CD14-positive monocyte (primary cell): ENCODE measurements at regions not wholly inside any gene's neighbourhood (a gene's known extent, or its start where the extent isn't known, plus 50 kb on each side); places are given as distances from the start of the nearest gene placed in this dataset.

Source experiments
- DNase-seq, 3 donors: peaks; one replicate each; pipeline ENCODE4 v3.0.0-alpha.2; 2011 to 2022
- H2AFZ ChIP-seq: 2 replicates; pipeline ENCODE4 v1.6.0; 2012; ENCODE audit warnings: mild to moderate bottlenecking, low read depth, low read length, inconsistent platforms; ENCODE audit not compliant: insufficient read depth, poor library complexity, severe bottlenecking
- H3K27ac ChIP-seq, 2 donors: 1 replicate in 1 of 2; 2 replicates in 1 of 2; pipeline ENCODE4 v1.5.1; 2012 to 2013; ENCODE audit warnings: low read length in 2 of 2, control low read depth in 1 of 2, inconsistent platforms in 1 of 2, low read depth in 1 of 2, mild to moderate bottlenecking in 1 of 2
- H3K27me3 ChIP-seq, 2 donors: one replicate each; pipeline versions ENCODE4 v1.6.0 to v1.6.1; 2011 to 2013; ENCODE audit warnings: low read length in 2 of 2; ENCODE audit not compliant: control insufficient read depth in 2 of 2, insufficient read depth in 2 of 2
- H3K36me3 ChIP-seq, 2 donors: replicated peaks in 1 of 2; 1 replicate in 1 of 2; 2 replicates in 1 of 2; pipeline versions ENCODE4 v1.5.1 to v1.6.1; 2012 to 2013; ENCODE audit warnings: low read length in 2 of 2, control low read depth in 1 of 2, inconsistent platforms in 1 of 2, mild to moderate bottlenecking in 1 of 2; ENCODE audit not compliant: insufficient read depth in 2 of 2, control insufficient read depth in 1 of 2
- H3K4me1 ChIP-seq, 2 donors: 1 replicate in 1 of 2; 2 replicates in 1 of 2; pipeline versions ENCODE4 v1.5.1 to v1.6.1; 2012 to 2013; ENCODE audit warnings: low read length in 2 of 2, control low read depth in 1 of 2, inconsistent platforms in 1 of 2, mild to moderate bottlenecking in 1 of 2, moderate library complexity in 1 of 2; ENCODE audit not compliant: insufficient read depth in 2 of 2, control insufficient read depth in 1 of 2
- H3K4me2 ChIP-seq: replicated peaks from 2 replicates; pipeline ENCODE3; 2012; ENCODE audit warnings: low read length, moderate library complexity, mild to moderate bottlenecking; ENCODE audit not compliant: poor library complexity, severe bottlenecking; ENCODE audit errors: extremely low read depth
- H3K4me3 ChIP-seq, 3 experiments: fragments of 200-600 bp in 1 of 3; sonication (generic) in 1 of 3; replicated peaks in 1 of 3; 1 replicate in 2 of 3; 2 replicates in 1 of 3; pipeline ENCODE4 v1.5.1; 2011 to 2013; ENCODE audit warnings: low read length in 3 of 3, mild to moderate bottlenecking in 3 of 3, control low read depth in 2 of 3, low read depth in 2 of 3, inconsistent platforms in 1 of 3, moderate library complexity in 1 of 3
- H3K79me2 ChIP-seq: 2 replicates; pipeline ENCODE4 v1.6.0; 2012; ENCODE audit warnings: mild to moderate bottlenecking, control low read depth, inconsistent platforms, low read length, moderate library complexity; ENCODE audit not compliant: insufficient read depth
- H3K9ac ChIP-seq: 2 replicates; pipeline ENCODE4 v1.6.0; 2017; ENCODE audit warnings: low read length, mild to moderate bottlenecking; ENCODE audit not compliant: insufficient read depth, poor library complexity, severe bottlenecking
- H3K9me3 ChIP-seq, 2 donors: replicated peaks in 1 of 2; 1 replicate in 1 of 2; 2 replicates in 1 of 2; pipeline versions ENCODE4 v1.5.1 to v1.6.1; 2012 to 2013; ENCODE audit warnings: low read length in 2 of 2, control low read depth in 1 of 2; ENCODE audit not compliant: control insufficient read depth in 1 of 2, insufficient read depth in 1 of 2
- H4K20me1 ChIP-seq: 2 replicates; pipeline ENCODE4 v1.6.0; 2012; ENCODE audit warnings: mild to moderate bottlenecking, low read length, control low read depth, moderate library complexity; ENCODE audit not compliant: insufficient read depth
- H3K27ac Mint-ChIP-seq, 7 donors: one replicate each; pipeline ENCODE4 v1.8.0; 2020; ENCODE audit warnings: mild to moderate bottlenecking in 7 of 7, mixed read lengths in 7 of 7, moderate library complexity in 6 of 7, inconsistent platforms in 2 of 7
- H3K27me3 Mint-ChIP-seq, 3 donors: one replicate each; pipeline ENCODE4 v1.8.0; 2021 to 2022; ENCODE audit warnings: low read depth in 3 of 3, mild to moderate bottlenecking in 3 of 3, mixed read lengths in 3 of 3, moderate library complexity in 3 of 3, inconsistent platforms in 1 of 3
- H3K36me3 Mint-ChIP-seq, 2 donors: one replicate each; pipeline ENCODE4 v1.8.0; 2020; ENCODE audit warnings: mixed read lengths in 2 of 2, inconsistent platforms in 1 of 2, mild to moderate bottlenecking in 1 of 2
- H3K4me1 Mint-ChIP-seq: one replicate; pipeline ENCODE4 v1.8.0; 2020; ENCODE audit warnings: mild to moderate bottlenecking, mixed read lengths
- H3K4me3 Mint-ChIP-seq, 2 donors: one replicate each; pipeline ENCODE4 v1.8.0; 2020; ENCODE audit warnings: mild to moderate bottlenecking in 2 of 2, mixed read lengths in 2 of 2, moderate library complexity in 1 of 2
- H3K9me3 Mint-ChIP-seq, 7 donors: one replicate each; pipeline ENCODE4 v1.8.0; 2020 to 2022; ENCODE audit warnings: mixed read lengths in 7 of 7, mild to moderate bottlenecking in 6 of 7, moderate library complexity in 6 of 7, inconsistent platforms in 2 of 7
- CTCF ChIP-seq: fragments of 200-600 bp; IDR thresholded peaks from one replicate; pipeline ENCODE4 v1.8.0; 2022; ENCODE audit warnings: antibody characterized with exemption, mild to moderate bottlenecking
- WGBS: methylation state at CpG from one replicate; pipeline ENCODE4 v1.1.5; 2013; ENCODE audit warnings: missing lambda C conversion rate; ENCODE audit not compliant: insufficient coverage; 5-methylcytosine and 5-hydroxymethylcytosine counted together
- intact Hi-C, 2 donors: fragments of 100-400 bp; cut with micrococcal nuclease; formaldehyde crosslinking; loops; one replicate each; pipeline versions ENCODE4 v1.15.0 to v1.15.1; 2023

- WGBS: no CpG with 5 or more reads among the region's 1 CpG
- no peaks in the 10 kb centered on the region for H4K20me1 ChIP-seq
- peaks cover 0 to 4% of the 10 kb centered on the region in 2 donors for H3K9me3 ChIP-seq
- intact Hi-C loops: no loop called here
- Mint-ChIP-seq H3K27me3 (no peaks in the 10 kb centered on the region), H3K36me3 (no peaks in the 10 kb centered on the region), H3K4me1 (no peaks in the 10 kb centered on the region), H3K9me3 (peaks cover 0 to 8% (median 5%) of the 10 kb centered on the region in 7 donors), H3K4me3 (no peak overlapping the region), H3K27ac (no peak overlapping the region)
- H3K4me1 ChIP-seq: no peaks in the 10 kb centered on the region
- no peak overlapping the region for H3K4me3 ChIP-seq
- H3K36me3 ChIP-seq: no peaks in the 10 kb centered on the region
- H3K27ac ChIP-seq: no peak overlapping the region
- H3K79me2 ChIP-seq: no peaks in the 10 kb centered on the region
- no peak overlapping the region for H3K4me2 ChIP-seq
- H3K27me3 ChIP-seq: no peaks in the 10 kb centered on the region
- TF ChIP-seq CTCF: no peak
- no peak overlapping the region for H2AFZ ChIP-seq
- H3K9ac ChIP-seq: no peak overlapping the region
- DNase-seq: no peak
Observed at GRCh38 chr11:29093416-29094120, 923.3 kb downstream of the KCNA4 start.

- Histone ChIP-seq H3K9ac (no peak overlapping the region), H2AFZ (no peak overlapping the region), H3K27ac (no peak overlapping the region), H3K36me3 (no peaks in the 10 kb centered on the region), H3K4me1 (no peaks in the 10 kb centered on the region), H3K4me3 (no peak overlapping the region), H4K20me1 (no peaks in the 10 kb centered on the region), H3K79me2 (no peaks in the 10 kb centered on the region), H3K27me3 (no peaks in the 10 kb centered on the region), H3K9me3 (peaks cover 0 to 7% of the 10 kb centered on the region in 2 donors), H3K4me2 (no peak overlapping the region)
- intact Hi-C loops: no loop called here
- H3K36me3 Mint-ChIP-seq: no peaks in the 10 kb centered on the region
- H3K27me3 Mint-ChIP-seq: no peaks in the 10 kb centered on the region
- no peak for TF ChIP-seq CTCF
- no peak overlapping the region for H3K27ac Mint-ChIP-seq
- H3K4me1 Mint-ChIP-seq: no peaks in the 10 kb centered on the region
- WGBS: no CpG with 5 or more reads among the region's 1 CpG
- peaks cover 0 to 9% (median 3%) of the 10 kb centered on the region in 7 donors for H3K9me3 Mint-ChIP-seq
- DNase-seq: no peak
- H3K4me3 Mint-ChIP-seq: no peak overlapping the region
Observed at GRCh38 chr11:29087200-29087812, 929.5 kb downstream of the KCNA4 start.
